ENCODE measurements at regions not wholly inside any gene's neighbourhood (a gene's known extent, or its start where the extent isn't known, plus 50 kb on each side); places are given as distances from the start of the nearest gene placed in this dataset.

DNA sequence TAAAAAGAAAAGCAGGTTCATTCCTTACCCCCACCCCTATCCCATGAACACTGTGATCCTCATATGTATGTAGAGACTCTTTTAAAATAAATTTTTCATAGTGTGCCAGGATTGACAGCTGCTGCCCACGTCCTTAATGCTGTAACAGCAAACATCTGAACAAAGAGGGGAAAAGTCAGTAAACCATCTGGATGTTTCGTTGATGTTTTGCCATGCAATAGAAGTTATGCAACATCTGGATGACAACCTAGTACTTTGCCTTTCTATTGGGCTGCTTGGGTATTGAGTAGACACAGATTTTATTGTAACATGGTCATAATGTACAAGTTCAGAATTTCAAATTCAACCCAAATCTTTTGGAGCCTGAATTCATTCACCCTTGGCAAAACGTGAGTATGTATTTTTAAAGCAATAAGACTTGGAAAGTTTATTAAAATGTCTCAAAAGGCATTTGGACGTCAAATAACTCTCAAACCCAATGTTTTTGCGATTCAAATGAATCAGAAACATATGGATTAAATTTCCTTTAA is 500.3 kb downstream of the DHX35 start:
- DNase-seq (ENCODE audit: insufficient read length, low spot score) = no peak
- FAIRE-seq = no peak
- TF ChIP-seq, protein P1, sequence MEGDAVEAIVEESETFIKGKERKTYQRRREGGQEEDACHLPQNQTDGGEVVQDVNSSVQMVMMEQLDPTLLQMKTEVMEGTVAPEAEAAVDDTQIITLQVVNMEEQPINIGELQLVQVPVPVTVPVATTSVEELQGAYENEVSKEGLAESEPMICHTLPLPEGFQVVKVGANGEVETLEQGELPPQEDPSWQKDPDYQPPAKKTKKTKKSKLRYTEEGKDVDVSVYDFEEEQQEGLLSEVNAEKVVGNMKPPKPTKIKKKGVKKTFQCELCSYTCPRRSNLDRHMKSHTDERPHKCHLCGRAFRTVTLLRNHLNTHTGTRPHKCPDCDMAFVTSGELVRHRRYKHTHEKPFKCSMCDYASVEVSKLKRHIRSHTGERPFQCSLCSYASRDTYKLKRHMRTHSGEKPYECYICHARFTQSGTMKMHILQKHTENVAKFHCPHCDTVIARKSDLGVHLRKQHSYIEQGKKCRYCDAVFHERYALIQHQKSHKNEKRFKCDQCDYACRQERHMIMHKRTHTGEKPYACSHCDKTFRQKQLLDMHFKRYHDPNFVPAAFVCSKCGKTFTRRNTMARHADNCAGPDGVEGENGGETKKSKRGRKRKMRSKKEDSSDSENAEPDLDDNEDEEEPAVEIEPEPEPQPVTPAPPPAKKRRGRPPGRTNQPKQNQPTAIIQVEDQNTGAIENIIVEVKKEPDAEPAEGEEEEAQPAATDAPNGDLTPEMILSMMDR (IDR thresholded peaks at IDR 0.05; ENCODE audit: insufficient read depth, missing control alignments) = no peak

DNA sequence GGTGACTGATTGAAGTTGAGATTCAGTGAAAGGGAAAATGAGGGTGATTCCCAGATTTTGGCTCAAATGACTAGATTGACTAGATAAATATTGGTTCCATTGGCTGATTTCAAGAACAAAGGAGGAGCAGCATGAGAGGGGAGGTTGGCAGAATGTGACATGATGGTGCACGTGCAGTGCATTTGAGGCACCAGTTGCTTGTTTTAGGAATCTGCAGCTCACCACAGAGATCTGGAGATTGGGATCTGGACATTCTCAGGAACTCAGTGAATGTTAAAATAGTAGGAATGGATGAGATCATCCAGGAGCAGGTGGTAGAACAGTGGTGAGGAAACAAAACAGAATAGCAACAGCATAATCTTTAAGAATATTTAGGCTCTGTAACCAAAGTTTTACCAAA is 496.3 kb downstream of the DHX35 start:
- DNase-seq (ENCODE audit: insufficient read length, low spot score) = no peak
- FAIRE-seq = no peak
- TF ChIP-seq, protein P1 (IDR thresholded peaks at IDR 0.05; ENCODE audit: insufficient read depth, missing control alignments) = no peak

DNA sequence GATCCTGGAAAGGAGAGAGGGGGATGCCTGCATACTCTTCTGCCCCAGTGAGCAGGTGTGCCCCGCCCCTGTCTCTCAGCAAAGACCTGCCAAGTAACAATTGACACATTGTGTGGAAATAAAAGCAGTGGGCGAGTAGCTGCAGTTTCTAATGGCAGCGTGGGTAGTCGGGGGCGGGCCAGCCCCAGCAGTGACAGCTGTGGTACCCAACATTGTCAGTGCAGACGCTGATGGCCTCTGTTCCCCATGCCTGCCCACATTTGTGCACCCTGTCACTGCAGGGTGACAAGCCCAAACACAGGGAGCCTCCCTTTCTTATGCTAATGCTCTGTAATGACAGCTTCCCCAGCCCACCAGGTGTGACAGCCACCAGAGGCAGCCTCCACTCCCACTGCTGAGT is 491.7 kb downstream of the DHX35 start:
- FAIRE-seq (no peak), DNase-seq (ENCODE audit: insufficient read length, low spot score) (no peak)
- TF ChIP-seq, protein P1 (IDR thresholded peaks at IDR 0.05; ENCODE audit: insufficient read depth, missing control alignments) = no peak

- FAIRE-seq = no peak
- DNase-seq (ENCODE audit: insufficient read length, low spot score) = no peak
- TF ChIP-seq, protein P1 (IDR thresholded peaks at IDR 0.05; ENCODE audit: insufficient read depth, missing control alignments) = no peak
Measured at GRCh38 chr20:39452583-39453340, 490.6 kb downstream of the DHX35 start.

DNA sequence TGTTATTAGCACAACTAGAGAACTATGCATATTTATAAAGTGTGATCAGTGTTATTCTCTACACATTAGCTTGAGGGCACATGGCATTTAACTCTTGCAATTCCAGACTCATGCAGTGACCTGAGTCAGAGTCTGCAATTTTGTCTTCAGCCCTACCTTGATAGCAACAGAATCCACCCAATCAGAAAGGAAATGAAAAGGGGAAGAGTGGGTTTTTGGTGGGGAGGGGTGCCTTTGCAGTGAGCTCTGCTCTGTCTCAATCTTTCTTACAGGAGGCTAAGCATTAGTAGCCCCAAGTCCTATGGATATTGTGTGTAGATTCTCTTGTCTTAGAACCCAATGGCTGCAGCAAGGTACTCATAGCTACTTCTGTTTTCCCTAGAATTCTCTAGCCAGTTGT is 489.2 kb downstream of the DHX35 start:
- TF ChIP-seq, protein P1 (IDR thresholded peaks at IDR 0.05; ENCODE audit: insufficient read depth, missing control alignments) = no peak
- FAIRE-seq (no peak), DNase-seq (ENCODE audit: insufficient read length, low spot score) (no peak)

DNA sequence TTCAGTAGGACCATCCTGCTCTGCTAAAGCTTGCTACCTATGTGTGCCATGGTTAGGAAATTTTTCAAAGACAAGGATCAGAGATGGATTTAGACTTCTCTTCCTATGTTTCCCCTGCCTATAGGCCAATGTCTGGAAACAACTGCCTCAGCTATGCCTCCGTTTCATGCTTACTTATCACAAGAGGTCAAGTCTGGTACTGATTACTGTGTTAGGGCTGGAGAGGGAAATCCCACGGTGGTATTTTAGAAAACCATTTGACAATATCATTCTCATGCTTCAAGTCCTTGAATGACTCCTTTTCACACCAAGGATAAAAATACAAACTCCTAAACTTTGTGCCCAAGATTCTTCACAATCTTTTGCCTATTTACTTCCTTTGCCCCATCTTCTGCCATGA is 484.3 kb downstream of the DHX35 start:
- no peak for DNase-seq (ENCODE audit: insufficient read length, low spot score)
- TF ChIP-seq, protein P1 (IDR thresholded peaks at IDR 0.05; ENCODE audit: insufficient read depth, missing control alignments) = no peak
- no peak for FAIRE-seq

DNA sequence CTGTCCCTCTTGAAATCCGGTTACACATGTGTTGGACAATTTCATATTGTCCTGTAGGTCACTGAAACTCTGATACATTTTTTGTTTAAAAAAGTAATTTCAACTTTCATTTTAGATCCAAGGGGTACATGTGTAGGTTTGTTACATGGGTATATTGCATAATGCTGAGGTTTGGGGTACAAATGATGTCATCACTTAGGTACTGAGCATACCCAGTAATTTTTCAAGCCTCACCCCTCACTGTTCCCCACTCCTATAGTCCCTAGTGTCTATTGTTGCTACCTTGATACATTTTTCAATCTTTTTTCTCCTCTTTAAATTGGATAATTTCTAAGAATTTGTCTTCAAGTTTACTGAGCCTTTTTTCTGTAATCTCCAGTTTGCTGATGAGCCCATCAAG is 483.0 kb downstream of the DHX35 start:
- TF ChIP-seq, protein P1 (IDR thresholded peaks at IDR 0.05; ENCODE audit: insufficient read depth, missing control alignments) = no peak
- DNase-seq (ENCODE audit: insufficient read length, low spot score) = no peak
- no peak for FAIRE-seq

All from D721Med (cell line).